GM12878 (cell line): ENCODE measurements at regions not wholly inside any gene's neighbourhood (a gene's known extent, or its start where the extent isn't known, plus 50 kb on each side); places are given as distances from the start of the nearest gene placed in this dataset.

Source experiments
- ATAC-seq: fragments of 200-7000 bp; cut with Tn5 transposase; 3 replicates; pipeline ENCODE4 v1.9.1; 2020; ENCODE audit warnings: mild to moderate bottlenecking, moderate library complexity
- BruUV-seq: library from RNA; stranded (reverse); fragments of 400-500 nt; replicated peaks from 2 replicates; lab custom pipeline; 2021; lab: Mats Ljungman, UMichigan
- CTCF ChIA-PET: fragments of 300-600 bp; sonication (Branson Sonifier 250); formaldehyde crosslinking; extraction: SDS; loops from one replicate; lab custom pipeline; 2021; ENCODE audit warnings: inconsistent platforms; lab: Yijun Ruan, JAX
- POLR2A ChIA-PET: fragments of 350-600 bp; formaldehyde crosslinking; extraction: SDS; loops from one replicate; lab custom pipeline; 2021; ENCODE audit warnings: inconsistent platforms; lab: Charles Lee
- RAD21 ChIA-PET: fragments of 300-600 bp; sonication (Branson Sonifier 250); formaldehyde crosslinking; loops from one replicate; lab custom pipeline; 2023; ENCODE audit warnings: antibody characterized with exemption; ENCODE audit not compliant: unreplicated experiment; lab: Charles Lee
- SMC1A ChIA-PET: fragments of 300-600 bp; sonication (Branson Sonifier 250); formaldehyde crosslinking; loops from one replicate; lab custom pipeline; 2023; ENCODE audit not compliant: unreplicated experiment, uncharacterized antibody; lab: Charles Lee
- DNase-seq: peaks from one replicate; pipeline ENCODE4 v3.0.0-alpha.2; 2011; ENCODE audit warnings: low read depth, low spot score
- FAIRE-seq: peaks from 3 replicates; lab custom pipeline; 2011; peaks lifted over from hg19 to GRCh38; lab: Jason Lieb, UNC
- H2AFZ ChIP-seq: 2 replicates; pipeline ENCODE4 v1.6.0; 2011; ENCODE audit warnings: low read depth, low read length, control low read depth; ENCODE audit not compliant: control insufficient read depth
- H3K27ac ChIP-seq: 2 replicates; pipeline ENCODE4 v1.5.1; 2011; ENCODE audit warnings: control low read depth; ENCODE audit not compliant: control insufficient read depth, insufficient read depth
- H3K27me3 ChIP-seq, 2 experiments: replicated peaks in 1 of 2; 2 replicates each; pipeline versions ENCODE4 v1.6.0 to v1.6.1; 2011; ENCODE audit warnings: low read length in 1 of 2; ENCODE audit not compliant: control insufficient read depth in 2 of 2, insufficient read depth in 2 of 2
- H3K36me3 ChIP-seq, 2 experiments: 2 replicates each; pipeline ENCODE4 v1.5.1; 2011; ENCODE audit warnings: low read length in 1 of 2; ENCODE audit not compliant: control insufficient read depth in 2 of 2, insufficient read depth in 2 of 2
- H3K4me1 ChIP-seq: 2 replicates; pipeline ENCODE4 v1.6.1; 2011; ENCODE audit warnings: mild to moderate bottlenecking, low read length, moderate library complexity, mixed read lengths; ENCODE audit not compliant: control insufficient read depth, insufficient read depth
- H3K4me2 ChIP-seq: 2 replicates; pipeline ENCODE4 v1.6.0; 2011; ENCODE audit warnings: control low read depth; ENCODE audit not compliant: control insufficient read depth, insufficient read depth
- H3K4me3 ChIP-seq: fragments of 200-600 bp; sonication (generic); 2 replicates; pipeline ENCODE4 v1.5.1; 2016
- H3K79me2 ChIP-seq: 2 replicates; pipeline ENCODE4 v1.6.0; 2011; ENCODE audit warnings: low read length; ENCODE audit not compliant: control insufficient read depth, insufficient read depth
- H3K9ac ChIP-seq: 2 replicates; pipeline ENCODE4 v1.8.0; 2011; ENCODE audit warnings: low read length, control low read depth, mixed read lengths; ENCODE audit not compliant: control insufficient read depth, insufficient read depth
- H3K9me3 ChIP-seq: replicated peaks from 3 replicates; pipeline ENCODE4 v1.5.1; 2011; ENCODE audit warnings: mild to moderate bottlenecking, low read length; ENCODE audit not compliant: control insufficient read depth, insufficient read depth
- H4K20me1 ChIP-seq: 2 replicates; pipeline ENCODE4 v1.6.0; 2011; ENCODE audit not compliant: control insufficient read depth, insufficient read depth
- CREB1 ChIP-seq: IDR thresholded peaks from 2 replicates; pipeline ENCODE4 v1.6.1; 2012; ENCODE audit warnings: low read depth, mild to moderate bottlenecking, inconsistent platforms
- EGR1 ChIP-seq, 2 experiments: IDR thresholded peaks; 1 replicate in 1 of 2; 2 replicates in 1 of 2; pipeline ENCODE4 v1.6.1; 2011 to 2012; ENCODE audit warnings: low read depth in 2 of 2, low read length in 2 of 2, borderline replicate concordance in 1 of 2, mild to moderate bottlenecking in 1 of 2, moderate library complexity in 1 of 2
- HCFC1 ChIP-seq: fragments of 150-350 bp; IDR thresholded peaks from 2 replicates; pipeline ENCODE4 v1.6.1; 2014; ENCODE audit warnings: low read length
- IKZF1 ChIP-seq: fragments of 450-650 bp; conservative IDR thresholded peaks from 2 replicates; pipeline ENCODE4 v1.6.1; 2017; ENCODE audit warnings: antibody characterized with exemption, mild to moderate bottlenecking
- IKZF2 ChIP-seq, 2 experiments: fragments of 450-650 bp; IDR thresholded peaks; 2 replicates each; pipeline ENCODE4 v1.6.1; 2017; ENCODE audit warnings: mild to moderate bottlenecking in 2 of 2, moderate library complexity in 2 of 2
- YY1 ChIP-seq: IDR thresholded peaks from 2 replicates; pipeline ENCODE4 v1.6.1; 2011; ENCODE audit warnings: low read depth, mild to moderate bottlenecking, low read length
- WGBS: methylation state at CpG from one replicate; pipeline ENCODE4 v1.1.6; 2016; ENCODE audit warnings: low lambda C conversion rate; ENCODE audit not compliant: insufficient replicate concordance, insufficient coverage; ENCODE audit errors: missing lambda C conversion rate; 5-methylcytosine and 5-hydroxymethylcytosine counted together
- in situ Hi-C: fragments of 300-500 bp; cut with MboI; formaldehyde crosslinking; loops from 9 replicates; pipeline ENCODE4 v1.14.3; 2018; ENCODE audit warnings: mixed read lengths
- intact Hi-C: fragments of 100-400 bp; cut with micrococcal nuclease; formaldehyde crosslinking; loops from one replicate; pipeline ENCODE4 v1.14.2; 2022; ENCODE audit not compliant: unreplicated experiment
- TF ChIP-seq, protein P1 (sequence below): fragments of 450-650 bp; formaldehyde crosslinking; IDR thresholded peaks from 2 replicates; pipeline ENCODE4 v1.5.0; 2022; ENCODE audit warnings: mild to moderate bottlenecking, missing genetic modification characterization
- TF ChIP-seq, protein P2 (sequence below): fragments of 450-650 bp; IDR thresholded peaks from 2 replicates; pipeline ENCODE4 v1.6.1; 2017; ENCODE audit warnings: mild to moderate bottlenecking

DNA sequence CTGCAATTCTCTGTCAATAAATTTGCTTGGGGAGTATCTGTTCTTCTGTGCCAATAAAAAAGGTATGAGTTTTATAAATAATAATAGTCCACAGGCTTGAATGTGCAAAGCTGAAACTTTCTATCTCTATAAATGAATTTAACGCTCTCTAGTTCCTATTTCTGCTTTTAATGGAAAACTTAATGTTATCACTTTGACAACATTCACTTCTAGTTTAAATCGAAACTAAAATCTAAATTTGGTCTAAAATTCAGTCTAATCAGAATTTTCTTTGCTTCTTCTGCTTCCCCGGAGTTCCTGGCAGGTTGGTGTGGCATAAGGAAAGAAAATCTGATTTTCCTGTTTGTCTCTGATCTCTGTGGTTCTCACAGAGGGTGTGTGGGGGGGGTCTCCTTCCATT lies 450.1 kb upstream of the TBL1XR1 start (continued):
- no peak for TF ChIP-seq IKZF2 (IDR thresholded peaks at IDR 0.05)
- TF ChIP-seq YY1 = no peak
- no peak for TF ChIP-seq EGR1 (IDR thresholded peaks at IDR 0.05; ENCODE audit: borderline replicate concordance in 1 of 2, low read depth in 2 of 2, low read length in 2 of 2)
- TF ChIP-seq, protein P1, sequence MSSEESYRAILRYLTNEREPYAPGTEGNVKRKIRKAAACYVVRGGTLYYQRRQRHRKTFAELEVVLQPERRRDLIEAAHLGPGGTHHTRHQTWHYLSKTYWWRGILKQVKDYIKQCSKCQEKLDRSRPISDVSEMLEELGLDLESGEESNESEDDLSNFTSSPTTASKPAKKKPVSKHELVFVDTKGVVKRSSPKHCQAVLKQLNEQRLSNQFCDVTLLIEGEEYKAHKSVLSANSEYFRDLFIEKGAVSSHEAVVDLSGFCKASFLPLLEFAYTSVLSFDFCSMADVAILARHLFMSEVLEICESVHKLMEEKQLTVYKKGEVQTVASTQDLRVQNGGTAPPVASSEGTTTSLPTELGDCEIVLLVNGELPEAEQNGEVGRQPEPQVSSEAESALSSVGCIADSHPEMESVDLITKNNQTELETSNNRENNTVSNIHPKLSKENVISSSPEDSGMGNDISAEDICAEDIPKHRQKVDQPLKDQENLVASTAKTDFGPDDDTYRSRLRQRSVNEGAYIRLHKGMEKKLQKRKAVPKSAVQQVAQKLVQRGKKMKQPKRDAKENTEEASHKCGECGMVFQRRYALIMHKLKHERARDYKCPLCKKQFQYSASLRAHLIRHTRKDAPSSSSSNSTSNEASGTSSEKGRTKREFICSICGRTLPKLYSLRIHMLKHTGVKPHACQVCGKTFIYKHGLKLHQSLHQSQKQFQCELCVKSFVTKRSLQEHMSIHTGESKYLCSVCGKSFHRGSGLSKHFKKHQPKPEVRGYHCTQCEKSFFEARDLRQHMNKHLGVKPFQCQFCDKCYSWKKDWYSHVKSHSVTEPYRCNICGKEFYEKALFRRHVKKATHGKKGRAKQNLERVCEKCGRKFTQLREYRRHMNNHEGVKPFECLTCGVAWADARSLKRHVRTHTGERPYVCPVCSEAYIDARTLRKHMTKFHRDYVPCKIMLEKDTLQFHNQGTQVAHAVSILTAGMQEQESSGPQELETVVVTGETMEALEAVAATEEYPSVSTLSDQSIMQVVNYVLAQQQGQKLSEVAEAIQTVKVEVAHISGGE = no peak
- TF ChIP-seq HCFC1 = no peak
- TF ChIP-seq, protein P2, sequence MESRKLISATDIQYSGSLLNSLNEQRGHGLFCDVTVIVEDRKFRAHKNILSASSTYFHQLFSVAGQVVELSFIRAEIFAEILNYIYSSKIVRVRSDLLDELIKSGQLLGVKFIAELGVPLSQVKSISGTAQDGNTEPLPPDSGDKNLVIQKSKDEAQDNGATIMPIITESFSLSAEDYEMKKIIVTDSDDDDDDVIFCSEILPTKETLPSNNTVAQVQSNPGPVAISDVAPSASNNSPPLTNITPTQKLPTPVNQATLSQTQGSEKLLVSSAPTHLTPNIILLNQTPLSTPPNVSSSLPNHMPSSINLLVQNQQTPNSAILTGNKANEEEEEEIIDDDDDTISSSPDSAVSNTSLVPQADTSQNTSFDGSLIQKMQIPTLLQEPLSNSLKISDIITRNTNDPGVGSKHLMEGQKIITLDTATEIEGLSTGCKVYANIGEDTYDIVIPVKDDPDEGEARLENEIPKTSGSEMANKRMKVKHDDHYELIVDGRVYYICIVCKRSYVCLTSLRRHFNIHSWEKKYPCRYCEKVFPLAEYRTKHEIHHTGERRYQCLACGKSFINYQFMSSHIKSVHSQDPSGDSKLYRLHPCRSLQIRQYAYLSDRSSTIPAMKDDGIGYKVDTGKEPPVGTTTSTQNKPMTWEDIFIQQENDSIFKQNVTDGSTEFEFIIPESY = no peak
- TF ChIP-seq, all 136 proteins: peak for 0

DNA sequence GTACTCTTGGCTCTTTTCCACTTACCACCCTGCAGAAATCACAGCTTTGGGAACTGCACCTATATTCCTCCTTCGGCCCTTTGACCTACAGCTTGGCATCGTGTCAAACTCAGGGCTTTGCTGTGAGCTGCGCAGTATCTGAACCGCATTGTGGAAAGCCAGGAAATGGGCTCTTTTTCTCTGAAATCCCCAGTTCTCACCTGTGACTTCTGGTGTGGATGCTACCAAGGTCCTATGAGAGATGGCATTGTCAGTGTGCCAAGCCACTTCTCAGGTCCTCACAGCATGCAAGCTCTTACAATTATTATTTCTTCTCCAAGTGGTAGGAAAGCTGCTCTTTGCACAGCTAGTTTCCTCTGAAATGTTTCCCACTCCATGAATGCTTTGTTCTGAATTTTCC lies 450.6 kb upstream of the TBL1XR1 start:
- WGBS = 44% methylated on average over 4 of the region's 4 CpGs
- ChIA-PET RAD21 (no interaction called here), CTCF (no interaction called here), POLR2A (no interaction called here), SMC1A (no interaction called here)
- no peaks in the 10 kb centered on the region for H4K20me1 ChIP-seq
- no peak overlapping the region for H3K9ac ChIP-seq
- no peak for DNase-seq
- no peaks in the 10 kb centered on the region; the same call in 1 of the 2 replicates for H3K4me1 ChIP-seq
- no peak overlapping the region for H3K4me2 ChIP-seq
- H3K36me3 ChIP-seq = no peaks in the 10 kb centered on the region
- no peak for TF ChIP-seq CREB1
- TF ChIP-seq HCFC1 = no peak
- no peak for TF ChIP-seq IKZF2 (IDR thresholded peaks at IDR 0.05)
- no peak for TF ChIP-seq IKZF1
- H3K27me3 ChIP-seq = no peaks in the 10 kb centered on the region; a peak in 2 of 4 replicates
- no peak overlapping the region for H2AFZ ChIP-seq
- H3K79me2 ChIP-seq = no peaks in the 10 kb centered on the region
- in situ Hi-C loops = no loop called here
- FAIRE-seq = no peak
- intact Hi-C loops = no loop called here
- H3K27ac ChIP-seq = no peak overlapping the region
- ATAC-seq = no peak
- no peaks in the 10 kb centered on the region for H3K9me3 ChIP-seq
- no peak overlapping the region for H3K4me3 ChIP-seq
- no TSS peak for BruUV-seq
